H1 (cell line): ENCODE measurements at regions not wholly inside any gene's neighbourhood (a gene's known extent, or its start where the extent isn't known, plus 50 kb on each side); places are given as distances from the start of the nearest gene placed in this dataset.

Experiments
- CREB1 ChIP-seq: IDR thresholded peaks from 2 replicates; pipeline ENCODE4 v1.6.1; 2012; ENCODE audit warnings: inconsistent platforms
- KDM1A ChIP-seq: fragments of 200-600, 300-600 bp; sonication (generic); IDR thresholded peaks from 2 replicates; pipeline ENCODE4 v1.7.1; 2016; ENCODE audit warnings: mild to moderate bottlenecking, low read length, borderline replicate concordance
- RBBP5 ChIP-seq: IDR thresholded peaks from 2 replicates; pipeline ENCODE4 v1.7.1; 2012; ENCODE audit warnings: low read depth, mild to moderate bottlenecking, inconsistent platforms, low read length, moderate library complexity, borderline replicate concordance
- ZNF274 ChIP-seq: IDR thresholded peaks from 2 replicates; pipeline ENCODE4 v1.7.0; 2012; ENCODE audit warnings: low read length, borderline replicate concordance; ENCODE audit errors: extremely low read depth

DNA sequence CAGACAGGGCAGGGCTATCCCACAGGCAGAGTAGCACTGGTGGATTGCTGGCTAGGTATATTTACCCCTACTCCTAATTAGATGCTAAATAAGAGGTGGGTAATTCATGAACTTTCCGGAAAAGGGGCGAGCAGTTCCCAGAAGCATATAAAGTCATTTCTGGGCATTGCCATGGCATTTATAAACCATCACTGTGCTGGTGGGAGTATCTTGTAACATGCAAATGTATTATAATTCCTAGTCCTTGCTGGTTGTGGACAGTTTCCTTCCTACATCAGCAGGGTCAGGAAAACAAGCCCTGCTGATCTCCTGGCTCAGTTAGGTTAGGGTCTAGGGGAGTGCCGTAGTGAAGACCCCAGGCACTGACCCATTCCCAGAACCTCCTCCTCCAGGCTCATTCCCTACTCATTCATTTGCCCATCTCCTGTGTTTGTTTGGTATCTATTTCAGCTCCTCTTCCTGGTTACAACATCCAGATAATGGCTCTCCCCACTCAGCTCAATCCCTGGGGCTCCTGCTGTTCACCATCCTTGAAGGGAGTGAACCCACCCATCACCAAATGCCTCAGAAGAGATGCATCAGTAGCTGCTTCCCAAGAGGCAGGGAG, 282.7 kb downstream of the SRBD1 start (continued):
- no peak for TF ChIP-seq RBBP5
- no peak for TF ChIP-seq CREB1
- no peak for TF ChIP-seq KDM1A
- no peak for TF ChIP-seq ZNF274
